Stomach (tissue), 8 donors: ENCODE measurements at regions not wholly inside any gene's neighbourhood (a gene's known extent, or its start where the extent isn't known, plus 50 kb on each side); places are given as distances from the start of the nearest gene placed in this dataset.

ENCODE experiments used
- DNase-seq, 2 donors: peaks; one replicate each; pipeline versions ENCODE4 v3.0.0 to v3.0.0-alpha.2; 2013 to 2019
- H3K27ac ChIP-seq, 5 donors: fragments of 200-600 bp in 4 of 5; sonication (generic) in 4 of 5; one replicate each; pipeline ENCODE4 v1.5.1; 2013 to 2019; ENCODE audit warnings: mild to moderate bottlenecking in 1 of 5, moderate library complexity in 1 of 5
- H3K27me3 ChIP-seq, 3 donors: fragments of 200-600 bp; sonication (generic); one replicate each; pipeline ENCODE4 v1.5.1; 2017 to 2019; ENCODE audit warnings: mixed run types in 1 of 3
- H3K36me3 ChIP-seq, 4 donors: fragments of 200-600 bp; sonication (generic); 1 replicate in 3 of 4; 2 replicates in 1 of 4; pipeline ENCODE4 v1.5.1; 2016 to 2019
- H3K4me1 ChIP-seq, 4 donors: fragments of 200-600 bp; sonication (generic); one replicate each; pipeline ENCODE4 v1.5.1; 2016 to 2019
- H3K4me3 ChIP-seq, 4 donors: fragments of 200-600 bp; sonication (generic) in 3 of 4; one replicate each; pipeline ENCODE4 v1.5.1; 2016 to 2019; ENCODE audit warnings: mild to moderate bottlenecking in 1 of 4
- H3K9me3 ChIP-seq, 4 donors: fragments of 200-600 bp; sonication (generic); one replicate each; pipeline ENCODE4 v1.5.1; 2016 to 2019
- CTCF ChIP-seq, 7 experiments: fragments of 450-650 bp in 4 of 7; fragments of 200-600 bp in 3 of 7; sonication (generic) in 3 of 7; IDR thresholded peaks; one replicate each; pipeline ENCODE4 v1.5.1; 2016 to 2019; ENCODE audit warnings: antibody characterized with exemption in 7 of 7, control low read depth in 2 of 7, mild to moderate bottlenecking in 1 of 7
- EP300 ChIP-seq: sonication (generic); formaldehyde crosslinking; IDR thresholded peaks from one replicate; pipeline ENCODE4 v1.6.1; 2017; ENCODE audit warnings: antibody characterized with exemption
- POLR2A ChIP-seq, 4 donors: fragments of 450-650 bp; IDR thresholded peaks; one replicate each; pipeline ENCODE4 v1.6.1; 2016; ENCODE audit warnings: antibody characterized with exemption in 4 of 4, control low read depth in 2 of 4, mild to moderate bottlenecking in 1 of 4, moderate library complexity in 1 of 4
- POLR2AphosphoS5 ChIP-seq, 3 donors: sonication (generic); formaldehyde crosslinking; IDR thresholded peaks; one replicate each; pipeline ENCODE4 v1.6.1; 2016; ENCODE audit warnings: antibody characterized with exemption in 3 of 3
- WGBS, 5 donors: extraction: QIAGEN DNeasy Blood & Tissue Kit in 3 of 5; methylation state at CpG; one replicate each; pipeline versions ENCODE4 v1.1.5 to v1.1.7; 2013 to 2018; 5-methylcytosine and 5-hydroxymethylcytosine counted together
- intact Hi-C: fragments of 100-400 bp; cut with DNase I; formaldehyde crosslinking; loops from one replicate; pipeline ENCODE4 v1.15.1; 2023; ENCODE audit warnings: low total_unique reads
- donor health status: healthy with polysubstance abuse.
- donor health status: Bipolar disorder and iron deficiency.
- donor health status: healthy.

- Histone ChIP-seq H3K9me3 (no peaks in the 10 kb centered on the region), H3K4me1 (peaks cover 15 to 28% (median 26%) of the 10 kb centered on the region in 4 donors), H3K27ac (no peak overlapping the region), H3K4me3 (peak overlapping the region; percentile 58 to 75 (median 64)), H3K36me3 (no peaks in the 10 kb centered on the region), H3K27me3 (peaks cover 16 to 79% (median 27%) of the 10 kb centered on the region in 3 donors)
- intact Hi-C loops = no loop called here
- TF ChIP-seq CTCF (IDR thresholded peaks at IDR 0.05) (no peak), POLR2A (IDR thresholded peaks at IDR 0.05) (no peak), POLR2AphosphoS5 (IDR thresholded peaks at IDR 0.05) (no peak), EP300 (no peak)
- DNase-seq = peak in 1 of 2 donors; percentile 73
- 0 to 1% (median 0%) methylated on average over 4 to 91 of the region's 91 CpGs for WGBS, 5 donors
Measured at GRCh38 chr21:31558189-31558961, 101.1 kb upstream of the SOD1 start.

GRCh38 chr21:31557421-31558188 is 101.9 kb upstream of the SOD1 start:
- no peak for TF ChIP-seq POLR2AphosphoS5 (IDR thresholded peaks at IDR 0.05)
- TF ChIP-seq POLR2A (IDR thresholded peaks at IDR 0.05) = no peak
- no peak for TF ChIP-seq EP300
- TF ChIP-seq CTCF (IDR thresholded peaks at IDR 0.05) = no peak
- WGBS, 5 donors = 5 to 25% (median 6%) methylated on average over 10 to 76 of the region's 76 CpGs
- Histone ChIP-seq H3K9me3 (no peaks in the 10 kb centered on the region), H3K4me1 (peaks cover 15 to 28% (median 26%) of the 10 kb centered on the region in 4 donors), H3K27ac (no peak overlapping the region), H3K4me3 (peak overlapping the region; percentile 58 to 75 (median 64)), H3K27me3 (peaks cover 16 to 84% (median 27%) of the 10 kb centered on the region in 3 donors), H3K36me3 (no peaks in the 10 kb centered on the region)
- DNase-seq = peak; percentile 26 to 53
- intact Hi-C loops = no loop called here

GRCh38 chr21:31556662-31557061 is 102.8 kb upstream of the SOD1 start:
- TF ChIP-seq EP300 (no peak), CTCF (IDR thresholded peaks at IDR 0.05) (no peak), POLR2A (IDR thresholded peaks at IDR 0.05) (no peak), POLR2AphosphoS5 (IDR thresholded peaks at IDR 0.05) (no peak)
- no peak for DNase-seq
- no peaks in the 10 kb centered on the region for H3K36me3 ChIP-seq
- peaks cover 16 to 80% (median 27%) of the 10 kb centered on the region in 3 donors for H3K27me3 ChIP-seq
- no peaks in the 10 kb centered on the region for H3K9me3 ChIP-seq
- H3K4me3 ChIP-seq = no peak overlapping the region
- WGBS, 5 donors = 61 to 86% (median 76%) methylated on average over 3 of the region's 3 CpGs
- intact Hi-C loops = no loop called here
- H3K27ac ChIP-seq = no peak overlapping the region
- H3K4me1 ChIP-seq = peaks cover 15 to 28% (median 26%) of the 10 kb centered on the region in 4 donors

- 85 to 92% (median 89%) methylated on average over 9 of the region's 9 CpGs for WGBS, 5 donors
- DNase-seq = no peak
- peaks cover 16 to 71% (median 27%) of the 10 kb centered on the region in 3 donors for H3K27me3 ChIP-seq
Measured at GRCh38 chr21:31555741-31556191, 103.7 kb upstream of the SOD1 start.

More at GRCh38 chr21:31555741-31556191, 103.7 kb upstream of the SOD1 start:
- intact Hi-C loops = no loop called here
- no peaks in the 10 kb centered on the region for H3K9me3 ChIP-seq
- no peak overlapping the region for H3K27ac ChIP-seq
- no peaks in the 10 kb centered on the region for H3K36me3 ChIP-seq
- TF ChIP-seq CTCF (IDR thresholded peaks at IDR 0.05) = no peak
- no peak for TF ChIP-seq POLR2AphosphoS5 (IDR thresholded peaks at IDR 0.05)
- no peak for TF ChIP-seq EP300
- peaks cover 15 to 28% (median 26%) of the 10 kb centered on the region in 4 donors for H3K4me1 ChIP-seq
- no peak overlapping the region for H3K4me3 ChIP-seq
